PFSK-1 (cell line): ENCODE measurements at regions not wholly inside any gene's neighbourhood (a gene's known extent, or its start where the extent isn't known, plus 50 kb on each side); places are given as distances from the start of the nearest gene placed in this dataset.

Source experiments
- FOXP2 ChIP-seq: optimal IDR thresholded peaks from 2 replicates; pipeline ENCODE3; 2011; ENCODE audit warnings: borderline replicate concordance, control low read depth, inconsistent platforms; ENCODE audit not compliant: insufficient read depth; ENCODE audit errors: extremely low read length, extremely low read depth
- POLR2AphosphoS5 ChIP-seq: IDR thresholded peaks from 2 replicates; pipeline ENCODE4 v1.6.1; 2012; ENCODE audit warnings: low read depth, mild to moderate bottlenecking, control low read depth, low read length, moderate library complexity
- SIN3A ChIP-seq: IDR thresholded peaks from 2 replicates; pipeline ENCODE4 v1.6.1; 2012; ENCODE audit warnings: mild to moderate bottlenecking, low read length, moderate library complexity, borderline replicate concordance; ENCODE audit not compliant: insufficient read depth
- TAF1 ChIP-seq: IDR thresholded peaks from 2 replicates; pipeline ENCODE4 v1.6.1; 2012; ENCODE audit warnings: low read length, control low read depth, borderline replicate concordance; ENCODE audit not compliant: insufficient read depth
- TF ChIP-seq, protein P1 (sequence below), 2 experiments: IDR thresholded peaks; 2 replicates each; pipeline versions ENCODE4 v1.6.1 to v1.8.0; 2011 to 2012; ENCODE audit warnings: low read depth in 2 of 2, low read length in 2 of 2, control low read depth in 1 of 2, inconsistent platforms in 1 of 2, mild to moderate bottlenecking in 1 of 2, moderate library complexity in 1 of 2; ENCODE audit not compliant: insufficient read depth in 1 of 2

GRCh38 chr17:69714669-69715068 is 300.2 kb downstream of the MAP2K6 start:
- TF ChIP-seq POLR2AphosphoS5, result no peak
- no peak for TF ChIP-seq TAF1
- TF ChIP-seq SIN3A, result no peak
- TF ChIP-seq, protein P1, sequence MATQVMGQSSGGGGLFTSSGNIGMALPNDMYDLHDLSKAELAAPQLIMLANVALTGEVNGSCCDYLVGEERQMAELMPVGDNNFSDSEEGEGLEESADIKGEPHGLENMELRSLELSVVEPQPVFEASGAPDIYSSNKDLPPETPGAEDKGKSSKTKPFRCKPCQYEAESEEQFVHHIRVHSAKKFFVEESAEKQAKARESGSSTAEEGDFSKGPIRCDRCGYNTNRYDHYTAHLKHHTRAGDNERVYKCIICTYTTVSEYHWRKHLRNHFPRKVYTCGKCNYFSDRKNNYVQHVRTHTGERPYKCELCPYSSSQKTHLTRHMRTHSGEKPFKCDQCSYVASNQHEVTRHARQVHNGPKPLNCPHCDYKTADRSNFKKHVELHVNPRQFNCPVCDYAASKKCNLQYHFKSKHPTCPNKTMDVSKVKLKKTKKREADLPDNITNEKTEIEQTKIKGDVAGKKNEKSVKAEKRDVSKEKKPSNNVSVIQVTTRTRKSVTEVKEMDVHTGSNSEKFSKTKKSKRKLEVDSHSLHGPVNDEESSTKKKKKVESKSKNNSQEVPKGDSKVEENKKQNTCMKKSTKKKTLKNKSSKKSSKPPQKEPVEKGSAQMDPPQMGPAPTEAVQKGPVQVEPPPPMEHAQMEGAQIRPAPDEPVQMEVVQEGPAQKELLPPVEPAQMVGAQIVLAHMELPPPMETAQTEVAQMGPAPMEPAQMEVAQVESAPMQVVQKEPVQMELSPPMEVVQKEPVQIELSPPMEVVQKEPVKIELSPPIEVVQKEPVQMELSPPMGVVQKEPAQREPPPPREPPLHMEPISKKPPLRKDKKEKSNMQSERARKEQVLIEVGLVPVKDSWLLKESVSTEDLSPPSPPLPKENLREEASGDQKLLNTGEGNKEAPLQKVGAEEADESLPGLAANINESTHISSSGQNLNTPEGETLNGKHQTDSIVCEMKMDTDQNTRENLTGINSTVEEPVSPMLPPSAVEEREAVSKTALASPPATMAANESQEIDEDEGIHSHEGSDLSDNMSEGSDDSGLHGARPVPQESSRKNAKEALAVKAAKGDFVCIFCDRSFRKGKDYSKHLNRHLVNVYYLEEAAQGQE (IDR thresholded peaks at IDR 0.05; ENCODE audit: insufficient read depth in 1 of 2, low read depth in 2 of 2, low read length in 2 of 2), result no peak

- TF ChIP-seq POLR2AphosphoS5 (no peak), SIN3A (no peak), FOXP2 (no peak), TAF1 (no peak)
- TF ChIP-seq, protein P1 (IDR thresholded peaks at IDR 0.05; ENCODE audit: insufficient read depth in 1 of 2, low read depth in 2 of 2, low read length in 2 of 2), result no peak
Measured at GRCh38 chr17:69715656-69716055, 301.2 kb downstream of the MAP2K6 start.

- TF ChIP-seq, protein P1 (IDR thresholded peaks at IDR 0.05; ENCODE audit: insufficient read depth in 1 of 2, low read depth in 2 of 2, low read length in 2 of 2), result no peak
- no peak for TF ChIP-seq POLR2AphosphoS5
- TF ChIP-seq TAF1, result no peak
- TF ChIP-seq FOXP2, result no peak
- TF ChIP-seq SIN3A, result no peak
Measured at GRCh38 chr17:69716556-69716955, 302.1 kb downstream of the MAP2K6 start.

DNA sequence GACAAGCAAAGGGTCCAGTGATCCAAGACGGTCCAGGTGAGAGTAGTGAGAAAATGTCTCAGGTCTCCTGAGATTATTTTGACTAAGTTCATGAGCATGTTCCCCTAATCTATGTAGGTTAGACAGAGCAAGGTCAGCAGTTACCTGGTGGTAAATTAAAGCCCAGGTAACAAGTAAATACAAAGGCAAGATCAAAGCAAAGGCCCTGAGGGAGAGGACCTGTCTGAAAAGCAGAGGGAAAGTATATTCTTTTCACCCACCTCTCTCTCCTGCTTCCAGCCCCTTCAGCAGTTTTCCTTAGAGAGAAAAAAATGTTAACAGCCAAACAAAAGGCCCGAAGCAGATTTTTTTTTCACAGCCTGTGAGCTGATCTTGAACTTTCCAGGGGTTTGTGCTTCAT is 302.7 kb downstream of the MAP2K6 start:
- TF ChIP-seq TAF1 (no peak), POLR2AphosphoS5 (no peak)
- TF ChIP-seq, protein P1 (IDR thresholded peaks at IDR 0.05; ENCODE audit: insufficient read depth in 1 of 2, low read depth in 2 of 2, low read length in 2 of 2), result no peak

DNA sequence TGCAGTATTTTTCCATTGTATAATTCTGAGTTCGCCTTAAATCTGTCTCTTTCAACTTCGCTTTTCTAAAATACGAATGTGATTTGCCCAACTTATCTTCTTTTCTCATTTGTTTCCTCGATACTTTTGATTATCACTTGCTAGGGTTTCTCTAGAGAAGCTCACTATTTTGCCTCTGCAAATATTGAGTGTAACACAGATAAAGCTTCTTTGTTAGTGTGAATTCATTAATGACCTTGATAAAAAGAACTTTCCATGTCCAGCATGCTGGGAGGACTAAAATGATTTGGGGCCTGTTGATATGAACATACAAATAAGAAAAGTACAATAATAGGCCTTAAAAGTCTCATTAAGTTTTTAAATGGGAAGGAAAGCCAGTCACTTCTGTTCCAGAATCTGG is 303.3 kb downstream of the MAP2K6 start:
- no peak for TF ChIP-seq TAF1
- TF ChIP-seq SIN3A, result no peak
- TF ChIP-seq FOXP2, result no peak
- TF ChIP-seq POLR2AphosphoS5, result no peak
- TF ChIP-seq, protein P1 (IDR thresholded peaks at IDR 0.05; ENCODE audit: insufficient read depth in 1 of 2, low read depth in 2 of 2, low read length in 2 of 2), result no peak
